ENCODE measurements at regions not wholly inside any gene's neighbourhood (a gene's known extent, or its start where the extent isn't known, plus 50 kb on each side); places are given as distances from the start of the nearest gene placed in this dataset.
"Not testable (repeated sequence)": the region's sequence is repeated elsewhere in the genome, so short reads cannot be mapped to it uniquely, and the experiment has no call there.

DNA sequence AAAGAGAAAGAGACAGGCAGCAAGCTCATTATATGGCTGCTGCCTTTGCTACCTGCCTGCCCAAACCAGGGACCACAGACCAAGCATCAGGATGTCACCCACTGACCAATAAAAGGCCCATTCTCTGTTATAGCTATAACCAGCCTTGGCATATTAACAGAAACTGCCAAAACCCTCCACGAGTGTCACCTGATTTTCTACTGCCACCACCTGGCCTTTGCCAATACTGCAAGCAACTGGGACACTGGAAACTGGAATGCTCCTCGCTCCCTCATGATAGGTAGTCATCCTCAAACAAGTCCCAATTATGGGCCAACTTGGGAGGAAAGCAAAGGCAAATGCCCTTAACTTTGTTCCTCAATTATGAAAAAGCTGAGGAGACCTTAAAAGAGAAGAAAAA is 76.0 kb downstream of the SPIN4 start:
- Histone ChIP-seq H3K9me3 (replicated peaks) (no peaks in the 10 kb centered on the region), H3K4me3 (no peak overlapping the region), H3K4me1 (no peaks in the 10 kb centered on the region), H3K27ac (replicated peaks) (no peak overlapping the region), H3K27me3 (ENCODE audit: low read depth) (no peaks in the 10 kb centered on the region), H3K36me3 (no peaks in the 10 kb centered on the region)
- intact Hi-C loops (cut with micrococcal nuclease): no loop called here
- no peak for DNase-seq
- TF ChIP-seq, protein P1, sequence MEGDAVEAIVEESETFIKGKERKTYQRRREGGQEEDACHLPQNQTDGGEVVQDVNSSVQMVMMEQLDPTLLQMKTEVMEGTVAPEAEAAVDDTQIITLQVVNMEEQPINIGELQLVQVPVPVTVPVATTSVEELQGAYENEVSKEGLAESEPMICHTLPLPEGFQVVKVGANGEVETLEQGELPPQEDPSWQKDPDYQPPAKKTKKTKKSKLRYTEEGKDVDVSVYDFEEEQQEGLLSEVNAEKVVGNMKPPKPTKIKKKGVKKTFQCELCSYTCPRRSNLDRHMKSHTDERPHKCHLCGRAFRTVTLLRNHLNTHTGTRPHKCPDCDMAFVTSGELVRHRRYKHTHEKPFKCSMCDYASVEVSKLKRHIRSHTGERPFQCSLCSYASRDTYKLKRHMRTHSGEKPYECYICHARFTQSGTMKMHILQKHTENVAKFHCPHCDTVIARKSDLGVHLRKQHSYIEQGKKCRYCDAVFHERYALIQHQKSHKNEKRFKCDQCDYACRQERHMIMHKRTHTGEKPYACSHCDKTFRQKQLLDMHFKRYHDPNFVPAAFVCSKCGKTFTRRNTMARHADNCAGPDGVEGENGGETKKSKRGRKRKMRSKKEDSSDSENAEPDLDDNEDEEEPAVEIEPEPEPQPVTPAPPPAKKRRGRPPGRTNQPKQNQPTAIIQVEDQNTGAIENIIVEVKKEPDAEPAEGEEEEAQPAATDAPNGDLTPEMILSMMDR (IDR thresholded peaks at IDR 0.05; ENCODE audit: borderline replicate concordance): peak; percentile 70

GRCh38 chrX:63270873-63271272 is 80.3 kb downstream of the SPIN4 start:
- no peak for DNase-seq
- intact Hi-C loops (cut with micrococcal nuclease): no loop called here
- H3K36me3 ChIP-seq: no peaks in the 10 kb centered on the region

DNA sequence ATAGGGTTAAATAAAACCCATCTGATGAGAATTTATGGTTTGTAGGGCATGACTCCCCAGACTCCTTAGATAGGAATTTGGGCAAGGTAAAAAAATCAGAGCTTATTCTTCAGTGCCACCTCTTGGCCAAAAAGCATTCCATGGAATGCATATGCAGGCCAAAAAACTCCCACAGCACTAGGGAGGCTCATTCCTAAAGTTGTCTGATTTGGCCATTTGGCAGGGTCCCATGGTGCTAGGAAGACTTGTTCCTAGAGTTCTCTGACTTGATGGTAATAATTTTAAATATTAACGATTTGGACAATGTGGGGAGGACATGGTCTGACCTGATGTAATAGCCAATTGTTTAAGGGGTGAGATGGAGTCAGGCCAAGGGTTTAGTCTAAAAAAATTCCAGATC is 93.0 kb downstream of the SPIN4 start:
- H3K4me1 ChIP-seq: no peaks in the 10 kb centered on the region
- no peak for DNase-seq
- no peak overlapping the region for H3K27ac ChIP-seq (replicated peaks)
- H3K9me3 ChIP-seq (replicated peaks): peaks cover 11% of the 10 kb centered on the region
- TF ChIP-seq, protein P1 (IDR thresholded peaks at IDR 0.05; ENCODE audit: borderline replicate concordance): no peak
- no peaks in the 10 kb centered on the region for H3K36me3 ChIP-seq
- intact Hi-C loops (cut with micrococcal nuclease): no loop called here
- no peaks in the 10 kb centered on the region for H3K27me3 ChIP-seq (ENCODE audit: low read depth)
- no peak overlapping the region for H3K4me3 ChIP-seq

More at GRCh38 chrX:63270873-63271272, 80.3 kb downstream of the SPIN4 start:
- TF ChIP-seq, protein P1 (IDR thresholded peaks at IDR 0.05; ENCODE audit: borderline replicate concordance): no peak
- H3K27ac ChIP-seq (replicated peaks): no peak overlapping the region
- no peaks in the 10 kb centered on the region for H3K27me3 ChIP-seq (ENCODE audit: low read depth)
- H3K9me3 ChIP-seq (replicated peaks): no peaks in the 10 kb centered on the region
- no peak overlapping the region for H3K4me3 ChIP-seq
- H3K4me1 ChIP-seq: no peaks in the 10 kb centered on the region

DNA sequence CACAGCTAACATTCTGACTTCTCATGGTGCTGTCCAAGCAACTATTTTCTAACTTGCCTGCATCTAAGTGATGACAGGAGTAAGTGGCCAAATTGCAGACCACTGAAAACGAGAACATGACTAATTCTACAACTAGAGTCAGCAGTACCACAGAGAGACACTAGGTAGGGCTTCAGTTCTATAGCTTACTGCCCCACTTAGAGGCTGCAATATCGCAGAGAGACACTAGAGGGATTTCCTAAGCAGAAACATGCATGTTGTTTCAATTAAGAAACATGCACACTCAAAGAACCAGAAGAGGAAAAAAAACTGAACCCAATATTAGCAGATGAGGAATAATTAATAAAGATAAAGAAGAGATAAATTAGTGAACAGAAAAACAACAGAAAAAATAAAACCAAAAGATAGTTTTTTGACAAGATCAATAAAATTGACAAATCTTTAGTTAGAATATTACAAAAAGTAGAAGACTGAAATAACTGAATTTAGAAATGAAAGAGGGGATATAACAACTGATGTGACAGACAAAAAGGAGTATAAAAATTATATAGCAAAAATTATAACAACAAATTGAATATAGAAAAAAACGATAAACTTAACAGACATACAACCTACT is 100.8 kb downstream of the SPIN4 start:
- no peaks in the 10 kb centered on the region for H3K9me3 ChIP-seq (replicated peaks)
- H3K27me3 ChIP-seq (ENCODE audit: low read depth): no peaks in the 10 kb centered on the region
- no peak overlapping the region for H3K27ac ChIP-seq (replicated peaks)
- no peak for DNase-seq
- H3K36me3 ChIP-seq: no peaks in the 10 kb centered on the region
- H3K4me1 ChIP-seq: no peaks in the 10 kb centered on the region
- TF ChIP-seq, protein P1 (IDR thresholded peaks at IDR 0.05; ENCODE audit: borderline replicate concordance): peak; percentile 97
- H3K4me3 ChIP-seq: no peak overlapping the region
- intact Hi-C loops (cut with micrococcal nuclease): no loop called here

GRCh38 chrX:63242689-63243088 is 108.4 kb downstream of the SPIN4 start:
- intact Hi-C loops (cut with micrococcal nuclease); H3K4me1 ChIP-seq; H3K36me3 ChIP-seq; H3K4me3 ChIP-seq; DNase-seq; H3K27me3 ChIP-seq (ENCODE audit: low read depth); H3K27ac ChIP-seq (replicated peaks); H3K9me3 ChIP-seq (replicated peaks): not testable (repeated sequence)

DNA sequence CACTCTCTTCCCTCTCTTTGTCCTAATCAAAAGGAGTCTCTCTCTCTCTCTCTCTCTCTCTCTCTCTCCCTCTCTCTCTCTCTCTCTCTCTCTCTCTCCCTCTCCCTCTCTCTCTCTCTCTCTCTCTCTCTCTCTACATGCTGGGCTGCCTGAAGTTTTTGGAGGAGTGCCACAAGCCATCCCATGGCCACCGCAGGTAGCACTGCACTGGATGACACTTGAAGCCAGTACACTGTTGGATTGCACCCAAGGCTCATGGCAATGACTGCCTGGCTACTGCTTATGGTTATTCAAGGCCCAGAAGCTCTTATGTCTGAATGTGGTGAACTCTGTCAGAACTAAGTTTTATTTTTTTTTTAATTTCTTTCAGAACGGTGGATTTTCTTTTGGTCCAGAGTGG is 115.2 kb downstream of the SPIN4 start:
- H3K27me3 ChIP-seq (ENCODE audit: low read depth); H3K9me3 ChIP-seq (replicated peaks); H3K36me3 ChIP-seq; H3K4me1 ChIP-seq; DNase-seq; H3K4me3 ChIP-seq; H3K27ac ChIP-seq (replicated peaks); intact Hi-C loops (cut with micrococcal nuclease): not testable (repeated sequence)

DNA sequence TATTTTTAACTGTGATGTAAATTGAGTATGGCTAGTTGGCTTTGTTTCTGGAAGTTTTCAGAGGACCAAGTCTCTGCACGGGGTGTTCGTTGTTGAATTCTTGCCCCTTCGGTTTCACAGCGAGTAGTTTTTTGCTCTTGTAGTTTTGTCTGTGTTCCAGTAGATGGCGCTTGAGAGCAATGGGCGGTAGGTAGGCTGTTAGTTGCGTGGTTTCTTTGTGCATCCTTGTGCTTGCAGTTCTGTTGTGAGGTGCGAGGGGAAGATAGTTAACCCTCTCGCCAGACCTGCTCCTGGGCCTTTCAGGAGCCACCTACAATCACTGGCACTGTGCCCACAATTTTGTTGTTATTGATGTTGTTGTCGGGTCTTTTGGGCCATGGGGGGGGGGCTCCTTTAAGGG is 118.1 kb downstream of the SPIN4 start:
- DNase-seq; H3K4me3 ChIP-seq; intact Hi-C loops (cut with micrococcal nuclease); H3K4me1 ChIP-seq; H3K36me3 ChIP-seq; H3K27ac ChIP-seq (replicated peaks); H3K27me3 ChIP-seq (ENCODE audit: low read depth); H3K9me3 ChIP-seq (replicated peaks): not testable (repeated sequence)

GRCh38 chrX:63218202-63218601 is 132.9 kb downstream of the SPIN4 start:
- H3K36me3 ChIP-seq; DNase-seq; H3K4me1 ChIP-seq; H3K27ac ChIP-seq (replicated peaks); intact Hi-C loops (cut with micrococcal nuclease); H3K4me3 ChIP-seq; H3K27me3 ChIP-seq (ENCODE audit: low read depth); H3K9me3 ChIP-seq (replicated peaks): not testable (repeated sequence)

- H3K9me3 ChIP-seq (replicated peaks); H3K36me3 ChIP-seq; intact Hi-C loops (cut with micrococcal nuclease): not testable (repeated sequence)
Measured at GRCh38 chrX:63217549-63217948, 133.6 kb downstream of the SPIN4 start.

DNA sequence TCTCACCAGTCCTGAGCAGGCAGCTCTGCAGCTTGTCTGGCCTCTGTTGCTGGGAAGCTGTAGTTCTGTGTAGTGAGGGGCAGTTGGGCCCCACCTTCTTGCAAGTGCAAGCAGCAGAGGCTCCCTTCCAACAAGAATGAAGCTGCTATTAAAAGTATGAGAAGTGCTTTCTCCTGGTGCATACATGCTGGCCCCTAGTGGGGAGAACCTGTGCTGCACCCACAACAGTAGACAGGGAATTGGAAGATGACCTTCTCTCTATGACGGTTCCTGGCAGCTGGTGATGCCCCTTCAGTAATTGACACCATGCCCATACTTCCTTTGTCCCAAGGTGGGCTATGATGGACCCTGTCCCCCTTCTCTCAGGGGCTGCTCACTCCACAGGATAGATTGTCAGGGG is 141.5 kb downstream of the SPIN4 start:
- H3K4me3 ChIP-seq; H3K36me3 ChIP-seq; H3K4me1 ChIP-seq; H3K9me3 ChIP-seq (replicated peaks); DNase-seq; H3K27ac ChIP-seq (replicated peaks); H3K27me3 ChIP-seq (ENCODE audit: low read depth); intact Hi-C loops (cut with micrococcal nuclease): not testable (repeated sequence)

More at GRCh38 chrX:63217549-63217948, 133.6 kb downstream of the SPIN4 start:
- not testable (repeated sequence) for H3K4me1 ChIP-seq; DNase-seq; H3K4me3 ChIP-seq; H3K27me3 ChIP-seq (ENCODE audit: low read depth); H3K27ac ChIP-seq (replicated peaks)

Measured in left ventricle myocardium inferior (tissue), 1 donor.